ENCODE measurements at regions not wholly inside any gene's neighbourhood (a gene's known extent, or its start where the extent isn't known, plus 50 kb on each side); places are given as distances from the start of the nearest gene placed in this dataset.
A peak's percentile ranks its signal among the peaks of the same experiment; 100 is the strongest.

DNA sequence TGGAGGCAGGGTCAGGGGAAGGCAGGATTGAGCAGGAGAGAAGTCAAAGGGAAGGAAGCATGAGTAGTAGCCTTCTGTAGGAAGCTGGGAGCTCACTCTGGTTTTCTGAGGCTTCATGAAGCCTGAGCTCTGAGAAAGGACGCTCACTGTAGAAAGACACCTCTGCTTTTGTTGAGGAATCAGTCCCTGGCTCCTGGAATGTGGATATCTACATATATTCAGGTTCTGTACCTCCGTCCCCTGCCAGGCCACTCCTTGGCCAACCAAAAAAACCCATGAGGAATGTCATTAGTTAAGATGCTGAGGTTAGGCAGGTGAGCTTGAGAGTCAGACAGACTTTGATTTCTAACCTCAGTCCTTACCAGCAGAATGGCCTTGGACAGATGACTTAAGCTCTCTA is 283.5 kb upstream of the HABP2 start:
- TF ChIP-seq, protein P1, sequence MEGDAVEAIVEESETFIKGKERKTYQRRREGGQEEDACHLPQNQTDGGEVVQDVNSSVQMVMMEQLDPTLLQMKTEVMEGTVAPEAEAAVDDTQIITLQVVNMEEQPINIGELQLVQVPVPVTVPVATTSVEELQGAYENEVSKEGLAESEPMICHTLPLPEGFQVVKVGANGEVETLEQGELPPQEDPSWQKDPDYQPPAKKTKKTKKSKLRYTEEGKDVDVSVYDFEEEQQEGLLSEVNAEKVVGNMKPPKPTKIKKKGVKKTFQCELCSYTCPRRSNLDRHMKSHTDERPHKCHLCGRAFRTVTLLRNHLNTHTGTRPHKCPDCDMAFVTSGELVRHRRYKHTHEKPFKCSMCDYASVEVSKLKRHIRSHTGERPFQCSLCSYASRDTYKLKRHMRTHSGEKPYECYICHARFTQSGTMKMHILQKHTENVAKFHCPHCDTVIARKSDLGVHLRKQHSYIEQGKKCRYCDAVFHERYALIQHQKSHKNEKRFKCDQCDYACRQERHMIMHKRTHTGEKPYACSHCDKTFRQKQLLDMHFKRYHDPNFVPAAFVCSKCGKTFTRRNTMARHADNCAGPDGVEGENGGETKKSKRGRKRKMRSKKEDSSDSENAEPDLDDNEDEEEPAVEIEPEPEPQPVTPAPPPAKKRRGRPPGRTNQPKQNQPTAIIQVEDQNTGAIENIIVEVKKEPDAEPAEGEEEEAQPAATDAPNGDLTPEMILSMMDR (IDR thresholded peaks at IDR 0.05; ENCODE audit: control extremely low read depth, extremely low read depth): no peak
- H3K9ac ChIP-seq (ENCODE audit: insufficient read depth in 1 of 2, low read length in 2 of 2): no peak overlapping the region
- peaks cover 0 to 20% (median 10%) of the 10 kb centered on the region in 5 donors for H3K4me1 ChIP-seq (ENCODE audit: control insufficient read depth in 5 of 5, insufficient read depth in 5 of 5, low read length in 5 of 5)
- H3K4me3 ChIP-seq: no peak overlapping the region
- no peak overlapping the region for H3K27ac ChIP-seq (ENCODE audit: low read depth in 1 of 2, low read length in 1 of 2)
- H3K27me3 ChIP-seq (ENCODE audit: control insufficient read depth in 3 of 3, insufficient read depth in 3 of 3, low read length in 2 of 3): no peaks in the 10 kb centered on the region
- no peaks in the 10 kb centered on the region for H3K9me3 ChIP-seq (ENCODE audit: control insufficient read depth in 4 of 4, insufficient read depth in 3 of 4, low read length in 3 of 4)
- no peaks in the 10 kb centered on the region for H3K36me3 ChIP-seq (ENCODE audit: control insufficient read depth in 4 of 4, insufficient read depth in 4 of 4, low read length in 4 of 4)
- no peak for ATAC-seq (ENCODE audit: insufficient read depth, low FRiP score)
- WGBS, 2 donors: 89 to 93% methylated on average over 2 of the region's 2 CpGs
- DNase-seq: no peak

DNA sequence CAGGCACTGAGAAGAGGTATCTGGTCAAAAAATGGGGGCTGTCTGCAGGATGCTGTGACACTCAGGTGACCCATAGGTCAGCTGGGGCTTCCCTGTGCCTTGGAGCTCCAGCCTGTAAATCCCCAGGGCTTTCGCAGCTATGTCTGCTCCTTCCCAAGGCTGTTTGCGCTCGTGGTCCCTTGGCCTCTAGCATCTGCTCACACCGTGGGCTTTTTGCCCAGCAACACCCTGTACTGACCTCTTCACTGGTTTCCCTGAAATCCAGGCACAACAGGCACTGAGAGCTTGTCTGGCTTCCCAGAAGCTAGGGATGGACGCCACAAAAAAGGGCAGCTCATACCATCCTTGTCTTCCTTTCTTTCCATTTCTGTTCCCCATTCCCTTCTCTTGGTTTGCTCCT is 280.3 kb upstream of the HABP2 start:
- peaks cover 0 to 22% (median 8%) of the 10 kb centered on the region in 5 donors for H3K4me1 ChIP-seq (ENCODE audit: control insufficient read depth in 5 of 5, insufficient read depth in 5 of 5, low read length in 5 of 5)

DNA sequence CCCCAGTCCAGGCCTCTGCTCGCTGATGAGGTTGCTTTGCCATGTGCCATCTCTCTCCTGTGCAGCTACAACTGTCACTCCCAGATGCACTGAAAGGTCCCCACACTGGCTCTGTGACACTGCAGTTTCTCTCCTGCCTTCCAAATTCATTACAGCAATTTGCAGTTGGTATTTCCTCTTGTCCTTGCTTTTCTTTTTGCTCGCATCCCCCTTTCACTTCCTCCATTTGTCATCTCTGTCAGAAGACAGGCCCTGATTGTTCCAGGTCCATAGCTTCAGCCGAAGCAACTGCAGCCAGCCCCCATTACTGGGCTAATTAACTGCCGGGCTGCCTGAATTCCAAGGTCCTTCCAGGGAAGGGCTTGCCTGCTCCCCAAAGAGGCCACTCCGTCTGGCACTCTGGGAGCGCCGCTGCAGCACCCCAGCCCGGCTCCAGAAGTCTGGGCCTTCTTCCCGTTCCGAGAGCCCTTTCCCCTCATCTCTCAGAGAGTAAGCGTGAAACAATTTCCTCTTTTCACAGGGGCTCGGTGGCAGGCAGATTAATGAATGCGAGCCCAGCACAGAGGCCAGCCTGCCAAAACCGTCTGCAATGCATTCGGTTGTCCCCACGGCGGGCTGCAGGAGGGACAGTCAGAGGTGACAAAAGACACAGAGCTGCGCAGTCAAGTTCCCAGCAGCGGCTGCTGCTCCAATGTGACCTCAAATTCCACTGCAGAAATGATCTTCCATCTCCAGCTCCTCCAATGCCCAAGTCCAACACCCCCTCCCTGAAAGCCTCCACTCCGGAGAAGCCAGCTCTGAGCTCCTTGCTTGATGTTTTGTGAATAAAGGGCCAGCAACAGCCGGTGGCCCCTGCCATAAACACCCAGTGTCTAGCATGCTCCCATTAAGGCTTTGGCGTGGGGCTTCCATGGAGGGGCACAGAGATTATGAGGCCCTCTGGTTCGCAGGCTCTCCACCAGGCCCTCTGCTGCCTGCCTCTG is 279.4 kb upstream of the HABP2 start:
- DNase-seq (peak; percentile 71 to 79 (median 72)), ATAC-seq (ENCODE audit: insufficient read depth, low FRiP score) (peak; percentile 41)
- TF ChIP-seq, protein P1 (IDR thresholded peaks at IDR 0.05; ENCODE audit: control extremely low read depth, extremely low read depth): no peak
- no peaks in the 10 kb centered on the region for H3K27me3 ChIP-seq (ENCODE audit: control insufficient read depth in 3 of 3, insufficient read depth in 3 of 3, low read length in 2 of 3)
- peaks cover 0 to 22% (median 8%) of the 10 kb centered on the region in 5 donors for H3K4me1 ChIP-seq (ENCODE audit: control insufficient read depth in 5 of 5, insufficient read depth in 5 of 5, low read length in 5 of 5)
- WGBS, 2 donors: 21 to 38% methylated on average over 23 of the region's 23 CpGs
- no peak overlapping the region for H3K4me3 ChIP-seq
- peak overlapping the region; percentile 5 to 76 for H3K27ac ChIP-seq (ENCODE audit: low read depth in 1 of 2, low read length in 1 of 2)
- no peak overlapping the region for H3K9ac ChIP-seq (ENCODE audit: insufficient read depth in 1 of 2, low read length in 2 of 2)
- H3K9me3 ChIP-seq (ENCODE audit: control insufficient read depth in 4 of 4, insufficient read depth in 3 of 4, low read length in 3 of 4): peaks cover 0 to 3% (median 0%) of the 10 kb centered on the region in 4 donors
- no peaks in the 10 kb centered on the region for H3K36me3 ChIP-seq (ENCODE audit: control insufficient read depth in 4 of 4, insufficient read depth in 4 of 4, low read length in 4 of 4)

More for the DNA sequence above, 280.3 kb upstream of the HABP2 start:
- DNase-seq (no peak), ATAC-seq (ENCODE audit: insufficient read depth, low FRiP score) (no peak)
- WGBS, 2 donors: 87 to 89% methylated on average over 5 of the region's 5 CpGs
- Histone ChIP-seq H3K27ac (ENCODE audit: low read depth in 1 of 2, low read length in 1 of 2) (peak overlapping the region in 1 of 2 donors; percentile 32), H3K9ac (ENCODE audit: insufficient read depth in 1 of 2, low read length in 2 of 2) (no peak overlapping the region), H3K9me3 (ENCODE audit: control insufficient read depth in 4 of 4, insufficient read depth in 3 of 4, low read length in 3 of 4) (peaks cover 0 to 3% (median 0%) of the 10 kb centered on the region in 4 donors), H3K4me3 (no peak overlapping the region), H3K27me3 (ENCODE audit: control insufficient read depth in 3 of 3, insufficient read depth in 3 of 3, low read length in 2 of 3) (no peaks in the 10 kb centered on the region), H3K36me3 (ENCODE audit: control insufficient read depth in 4 of 4, insufficient read depth in 4 of 4, low read length in 4 of 4) (no peaks in the 10 kb centered on the region)
- TF ChIP-seq, protein P1 (IDR thresholded peaks at IDR 0.05; ENCODE audit: control extremely low read depth, extremely low read depth): no peak
